K562 (cell line): ENCODE measurements at regions not wholly inside any gene's neighbourhood (a gene's known extent, or its start where the extent isn't known, plus 50 kb on each side); places are given as distances from the start of the nearest gene placed in this dataset.
"Not testable (repeated sequence)": the region's sequence is repeated elsewhere in the genome, so short reads cannot be mapped to it uniquely, and the experiment has no call there.

Experiments used
- ATAC-seq: fragments of 200-7000 bp; cut with Tn5 transposase; 3 replicates; pipeline ENCODE4 v1.9.1; 2020; ENCODE audit warnings: moderate library complexity
- BruUV-seq: library from RNA; stranded (reverse); fragments of 400-500 nt; replicated peaks from 2 replicates; lab custom pipeline; 2021; lab: Mats Ljungman, UMichigan
- CTCF ChIA-PET: fragments of 300-600 bp; formaldehyde crosslinking; extraction: SDS; loops from one replicate; lab custom pipeline; 2021; ENCODE audit warnings: low intra/inter-chr PET ratio; lab: Yijun Ruan, JAX
- POLR2A ChIA-PET: fragments of 300-600, 350-650 bp; sonication (Branson Sonifier 250); formaldehyde crosslinking; extraction: SDS; loops from one replicate; lab custom pipeline; 2021; ENCODE audit warnings: antibody characterized with exemption, inconsistent platforms; lab: Yijun Ruan, JAX
- DNase-seq, 4 experiments: peaks; one replicate each; pipeline versions ENCODE4 v3.0.0 to v3.0.0-alpha.2; 2011 to 2018; ENCODE audit warnings: low spot score in 3 of 4, mixed read lengths in 3 of 4; ENCODE audit errors: extremely low read depth in 1 of 4
- FAIRE-seq: peaks from 2 replicates; lab custom pipeline; 2011; peaks lifted over from hg19 to GRCh38; lab: Jason Lieb, UNC
- H2AFZ ChIP-seq: 2 replicates; pipeline ENCODE4 v1.6.0; 2011; ENCODE audit warnings: low read depth, low read length, control low read depth, inconsistent platforms
- H3K27ac ChIP-seq: fragments of 200-600 bp; 3 replicates; pipeline ENCODE4 v1.8.0; 2011; ENCODE audit warnings: low read depth, mild to moderate bottlenecking, control low read depth, inconsistent platforms, low read length, moderate library complexity, mixed read lengths; ENCODE audit errors: extremely low read depth
- H3K27me3 ChIP-seq, 2 experiments: fragments of 300-600 bp in 1 of 2; 2 replicates in 1 of 2; 3 replicates in 1 of 2; pipeline versions ENCODE4 v1.6.0 to v1.8.0; 2011; ENCODE audit warnings: inconsistent platforms in 2 of 2, low read length in 2 of 2, mild to moderate bottlenecking in 1 of 2, mixed read lengths in 1 of 2, moderate library complexity in 1 of 2; ENCODE audit not compliant: control insufficient read depth in 2 of 2, insufficient read depth in 2 of 2
- H3K36me3 ChIP-seq: fragments of 300-600 bp; 3 replicates; pipeline ENCODE4 v1.8.0; 2011; ENCODE audit warnings: mild to moderate bottlenecking, low read length, inconsistent platforms; ENCODE audit not compliant: control insufficient read depth, insufficient read depth
- H3K4me1 ChIP-seq, 2 experiments: fragments of 200-600 bp in 1 of 2; replicated peaks in 1 of 2; 2 replicates in 1 of 2; 3 replicates in 1 of 2; pipeline versions ENCODE4 v1.5.1 to v1.8.0; 2011; ENCODE audit warnings: inconsistent platforms in 2 of 2, low read length in 2 of 2, mild to moderate bottlenecking in 1 of 2, mixed read lengths in 1 of 2, moderate library complexity in 1 of 2; ENCODE audit not compliant: control insufficient read depth in 2 of 2, insufficient read depth in 2 of 2
- H3K4me2 ChIP-seq: 2 replicates; pipeline ENCODE4 v1.6.1; 2011; ENCODE audit warnings: low read length, control low read depth, inconsistent platforms, mixed read lengths; ENCODE audit not compliant: insufficient read depth
- H3K4me3 ChIP-seq: fragments of 200-600 bp; sonication (generic), shearing (Covaris generic); 2 replicates; pipeline ENCODE4 v1.5.1; 2016; ENCODE audit warnings: control low read depth, inconsistent platforms
- H3K79me2 ChIP-seq: fragments of 200-600 bp; 3 replicates; pipeline ENCODE4 v1.8.0; 2011; ENCODE audit warnings: low read length, inconsistent platforms; ENCODE audit not compliant: control insufficient read depth, insufficient read depth
- H3K9ac ChIP-seq, 2 experiments: 2 replicates each; pipeline versions ENCODE4 v1.6.0 to v1.6.1; 2011; ENCODE audit warnings: low read depth in 2 of 2, low read length in 2 of 2, control low read depth in 1 of 2, inconsistent platforms in 1 of 2, mild to moderate bottlenecking in 1 of 2, mixed read lengths in 1 of 2; ENCODE audit not compliant: insufficient read depth in 1 of 2
- H3K9me1 ChIP-seq: one replicate; pipeline ENCODE4 v1.6.0; 2011; ENCODE audit warnings: inconsistent platforms, mild to moderate bottlenecking, low read length, moderate library complexity; ENCODE audit not compliant: control insufficient read depth, insufficient read depth
- H3K9me3 ChIP-seq: replicated peaks from 2 replicates; pipeline ENCODE4 v1.5.1; 2011; ENCODE audit warnings: low read depth, low read length, inconsistent platforms; ENCODE audit not compliant: control insufficient read depth, insufficient read depth
- H4K20me1 ChIP-seq: replicated peaks from 2 replicates; pipeline ENCODE4 v1.6.1; 2011; ENCODE audit warnings: low read length, inconsistent platforms, mixed read lengths; ENCODE audit not compliant: control insufficient read depth, insufficient read depth
- DPF2 ChIP-seq: fragments of 450-650 bp; IDR thresholded peaks from 2 replicates; pipeline ENCODE4 v1.6.1; 2016
- HMGN3 ChIP-seq: IDR thresholded peaks from 2 replicates; pipeline ENCODE4 v1.6.1; 2011; ENCODE audit warnings: borderline replicate concordance, low read depth, mild to moderate bottlenecking, mixed read lengths, low read length; ENCODE audit not compliant: insufficient read length; ENCODE audit errors: extremely low read depth
- POLR2A ChIP-seq: fragments of 450-650 bp; conservative IDR thresholded peaks from 2 replicates; pipeline ENCODE4 v1.6.1; 2016
- SMARCC2 ChIP-seq: fragments of 450-650 bp; IDR thresholded peaks from 2 replicates; pipeline ENCODE4 v1.6.1; 2017; ENCODE audit warnings: antibody characterized with exemption, moderate library complexity, mild to moderate bottlenecking, low read depth
- TCF7L2 ChIP-seq: fragments of 150-350 bp; IDR thresholded peaks from 2 replicates; pipeline ENCODE4 v1.6.1; 2016; ENCODE audit warnings: low read depth, mild to moderate bottlenecking, low read length, moderate library complexity
- ZNF23 ChIP-seq: fragments of 250-450 bp; sonication (Bioruptor Pico); IDR thresholded peaks from 2 replicates; pipeline ENCODE4 v1.4.0; 2020; ENCODE audit warnings: mild to moderate bottlenecking
- WGBS: fragments of 100-300 bp; shearing (Covaris generic); methylation state at CpG from one replicate; pipeline ENCODE4 v1.1.6; 2016; ENCODE audit warnings: low coverage, mixed read lengths; ENCODE audit not compliant: insufficient coverage; ENCODE audit errors: missing lambda C conversion rate; 5-methylcytosine and 5-hydroxymethylcytosine counted together
- in situ Hi-C: fragments of 300-500 bp; cut with MboI; formaldehyde crosslinking; loops from 4 replicates; pipeline ENCODE4 v1.15.0; 2018; ENCODE audit warnings: inconsistent platforms, mixed read lengths
- intact Hi-C: fragments of 100-400 bp; cut with micrococcal nuclease; formaldehyde crosslinking; loops from 2 replicates; pipeline ENCODE4 v1.14.2; 2022

DNA sequence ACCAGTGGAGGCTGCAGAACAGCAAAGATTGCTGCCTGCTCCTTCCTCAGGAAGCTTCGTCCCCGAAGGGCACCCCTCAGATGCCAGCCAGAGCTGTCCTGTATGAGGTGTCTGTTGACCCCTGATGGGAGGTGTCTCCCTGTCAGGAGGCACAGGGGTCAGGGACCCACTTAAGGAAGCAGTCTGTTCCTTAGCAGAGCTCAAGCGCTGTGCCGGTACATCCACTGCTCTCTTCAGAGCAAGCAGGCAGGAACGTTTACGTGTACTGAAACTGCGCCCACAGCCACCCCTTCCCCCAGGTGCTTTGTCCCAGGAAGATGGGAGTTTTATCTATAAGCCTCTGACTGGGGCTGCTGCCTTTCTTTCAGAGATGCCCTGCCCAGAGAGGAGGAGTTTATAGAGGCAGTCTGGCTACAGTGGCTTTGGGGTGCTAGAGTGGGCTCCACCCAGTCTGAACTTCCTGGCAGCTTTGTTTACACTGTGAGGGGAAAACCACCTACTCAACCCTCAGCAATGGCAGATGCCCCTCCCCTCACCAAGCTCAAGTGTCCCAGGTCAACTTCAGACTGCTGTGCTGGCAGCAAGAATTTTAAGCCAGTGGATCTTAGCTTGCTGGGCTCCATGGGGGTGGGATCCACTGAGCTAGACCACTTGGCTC is 275.8 kb upstream of the PROX1 start:
- POLR2A ChIA-PET, BruUV-seq, H3K79me2 ChIP-seq, H2AFZ ChIP-seq, H3K27me3 ChIP-seq, H3K9me3 ChIP-seq, H3K4me1 ChIP-seq, DNase-seq, H3K9me1 ChIP-seq, FAIRE-seq, H3K9ac ChIP-seq, CTCF ChIA-PET, H3K36me3 ChIP-seq, H3K27ac ChIP-seq, H4K20me1 ChIP-seq, H3K4me2 ChIP-seq, H3K4me3 ChIP-seq, in situ Hi-C loops, ATAC-seq, intact Hi-C loops: not testable (repeated sequence)
- 5% methylated on average over 7 of the region's 7 CpGs for WGBS

GRCh38 chr1:213714645-213715044 is 273.1 kb upstream of the PROX1 start:
- WGBS = 3% methylated on average over 4 of the region's 4 CpGs
- H3K9me1 ChIP-seq = no peaks in the 10 kb centered on the region
- BruUV-seq = no TSS peak
- H3K79me2 ChIP-seq = no peaks in the 10 kb centered on the region
- peaks cover 0 to 3% of the 10 kb centered on the region in 2 experiments; a peak in 1 of 5 replicates for H3K4me1 ChIP-seq
- in situ Hi-C loops = no loop called here
- no peak overlapping the region for H3K27ac ChIP-seq
- H3K9ac ChIP-seq = no peak overlapping the region
- FAIRE-seq (no peak), ATAC-seq (no peak), DNase-seq (no peak)
- no peaks in the 10 kb centered on the region for H3K27me3 ChIP-seq
- no peaks in the 10 kb centered on the region for H3K36me3 ChIP-seq
- intact Hi-C loops = no loop called here
- H3K4me3 ChIP-seq = no peak overlapping the region
- no peaks in the 10 kb centered on the region for H4K20me1 ChIP-seq
- H3K4me2 ChIP-seq = no peak overlapping the region
- no peaks in the 10 kb centered on the region for H3K9me3 ChIP-seq
- ChIA-PET POLR2A (no interaction called here), CTCF (no interaction called here)
- TF ChIP-seq ZNF23 (CRISPR knock-in tag) = no peak
- TF ChIP-seq HMGN3 = no peak
- no peak for TF ChIP-seq SMARCC2
- TF ChIP-seq POLR2A = no peak
- no peak for TF ChIP-seq DPF2
- no peak for TF ChIP-seq TCF7L2
- no peak overlapping the region for H2AFZ ChIP-seq
